T-cell (primary cell): ENCODE measurements at regions not wholly inside any gene's neighbourhood (a gene's known extent, or its start where the extent isn't known, plus 50 kb on each side); places are given as distances from the start of the nearest gene placed in this dataset.
A peak's percentile ranks its signal among the peaks of the same experiment; 100 is the strongest.
"Not testable (repeated sequence)": the region's sequence is repeated elsewhere in the genome, so short reads cannot be mapped to it uniquely, and the experiment has no call there.

Experiments
- ATAC-seq, 4 experiments: fragments of 200-7000 bp in 3 of 4; fragments of 150-1000 bp in 1 of 4; cut with Tn5 transposase; replicated peaks in 1 of 4; 1 replicate in 3 of 4; 2 replicates in 1 of 4; pipeline ENCODE4 v1.10.0; 2021; ENCODE audit warnings: moderate library complexity in 3 of 4, mild to moderate bottlenecking in 2 of 4, moderate number of reproducible peaks in 1 of 4
- CTCF ChIA-PET, 2 donors: fragments of 300-600 bp; sonication (Branson Sonifier 250); formaldehyde crosslinking; loops; one replicate each; lab custom pipeline; 2022; ENCODE audit warnings: antibody characterized with exemption in 2 of 2; lab: Charles Lee
- POLR2A ChIA-PET, 2 donors: fragments of 300-600 bp; sonication (Branson Sonifier 250); formaldehyde crosslinking; loops; one replicate each; lab custom pipeline; 2022; ENCODE audit warnings: antibody characterized with exemption in 2 of 2; lab: Charles Lee
- DNase-seq, 35 experiments: peaks; one replicate each; pipeline versions ENCODE4 v3.0.0 to v3.0.0-alpha.2; 2013 to 2023
- H3K27ac ChIP-seq: one replicate; pipeline ENCODE4 v1.5.1; 2013; ENCODE audit warnings: low read length
- H3K27me3 ChIP-seq, 2 experiments: replicated peaks in 1 of 2; 1 replicate in 1 of 2; 2 replicates in 1 of 2; pipeline versions ENCODE4 v1.6.1 to v1.7.0; 2013; ENCODE audit warnings: low read length in 1 of 2, mixed read lengths in 1 of 2; ENCODE audit not compliant: control insufficient read depth in 2 of 2, insufficient read depth in 2 of 2; ENCODE audit errors: extremely low read depth in 1 of 2
- H3K36me3 ChIP-seq, 2 donors: 1 replicate in 1 of 2; 2 replicates in 1 of 2; pipeline versions ENCODE4 v1.6.1 to v1.7.0; 2013; ENCODE audit warnings: low read length in 1 of 2; ENCODE audit not compliant: control insufficient read depth in 2 of 2, insufficient read depth in 1 of 2; ENCODE audit errors: extremely low read depth in 1 of 2
- H3K4me1 ChIP-seq, 2 experiments: 1 replicate in 1 of 2; 2 replicates in 1 of 2; pipeline versions ENCODE4 v1.6.1 to v1.7.0; 2013; ENCODE audit warnings: low read length in 2 of 2, mixed read lengths in 1 of 2; ENCODE audit not compliant: insufficient read depth in 2 of 2, control insufficient read depth in 1 of 2; ENCODE audit errors: extremely low read depth in 1 of 2
- H3K4me3 ChIP-seq, 2 donors: 1 replicate in 1 of 2; 2 replicates in 1 of 2; pipeline versions ENCODE4 v1.5.1 to v1.7.0; 2013; ENCODE audit warnings: mild to moderate bottlenecking in 2 of 2, low read length in 1 of 2, moderate library complexity in 1 of 2; ENCODE audit not compliant: control insufficient read depth in 1 of 2; ENCODE audit errors: extremely low read depth in 1 of 2
- H3K9me3 ChIP-seq: 2 replicates; pipeline ENCODE4 v1.7.0; 2013
- H3K27ac Mint-ChIP-seq, 2 donors: one replicate each; pipeline ENCODE4 v1.8.0; 2020 to 2021; ENCODE audit warnings: mild to moderate bottlenecking in 2 of 2, mixed read lengths in 2 of 2
- H3K27me3 Mint-ChIP-seq, 2 donors: one replicate each; pipeline ENCODE4 v1.8.0; 2021 to 2022; ENCODE audit warnings: mixed read lengths in 2 of 2
- H3K36me3 Mint-ChIP-seq: one replicate; pipeline ENCODE4 v1.8.0; 2021; ENCODE audit warnings: mixed read lengths
- H3K4me1 Mint-ChIP-seq, 3 donors: one replicate each; pipeline ENCODE4 v1.8.0; 2020 to 2022; ENCODE audit warnings: mixed read lengths in 3 of 3, mild to moderate bottlenecking in 1 of 3
- H3K4me3 Mint-ChIP-seq, 3 donors: one replicate each; pipeline ENCODE4 v1.8.0; 2020 to 2022; ENCODE audit warnings: mild to moderate bottlenecking in 3 of 3, mixed read lengths in 3 of 3, moderate library complexity in 3 of 3
- H3K9me3 Mint-ChIP-seq, 3 donors: one replicate each; pipeline ENCODE4 v1.8.0; 2020 to 2022; ENCODE audit warnings: mixed read lengths in 3 of 3
- WGBS: methylation state at CpG from one replicate; pipeline ENCODE4 v1.1.5; 2013; ENCODE audit warnings: missing lambda C conversion rate; ENCODE audit not compliant: insufficient coverage; 5-methylcytosine and 5-hydroxymethylcytosine counted together

- no peak for DNase-seq
- Histone ChIP-seq H3K4me3 (no peak overlapping the region), H3K36me3 (no peaks in the 10 kb centered on the region), H3K4me1 (peaks cover 5 to 12% of the 10 kb centered on the region in 2 experiments), H3K27me3 (peaks cover 0 to 3% of the 10 kb centered on the region in 2 experiments), H3K9me3 (no peaks in the 10 kb centered on the region), H3K27ac (peak overlapping the region; percentile 46)
- H3K27me3 Mint-ChIP-seq: no peaks in the 10 kb centered on the region
- H3K4me1 Mint-ChIP-seq: peaks cover 13 to 42% (median 35%) of the 10 kb centered on the region in 3 donors
- ChIA-PET POLR2A (interaction anchor here in 1 of 2 donors (0.6 kb wide), 2 partner anchors 26 to 557 kb away, joined by 3 to 7 read pairs; no protein-coding TSS in a partner anchor), CTCF (interaction anchor here in 1 of 2 donors (0.6 kb wide), 1 partner anchor 98 kb away, joined by 6 read pairs; no protein-coding TSS in a partner anchor)
- peak; percentile 5 to 23 (median 8) for ATAC-seq
- no peaks in the 10 kb centered on the region for H3K36me3 Mint-ChIP-seq
- H3K9me3 Mint-ChIP-seq: no peaks in the 10 kb centered on the region
- peak overlapping the region; percentile 71 to 80 for H3K27ac Mint-ChIP-seq
- 20% methylated on average over 1 of the region's 4 CpGs for WGBS
- H3K4me3 Mint-ChIP-seq: peak overlapping the region in 2 of 3 donors; percentile 14 to 34
Measured at GRCh38 chr1:172838680-172839313, 179.9 kb downstream of the FASLG start.

- DNase-seq, H3K9me3 ChIP-seq, H3K27ac Mint-ChIP-seq, H3K27ac ChIP-seq, H3K27me3 Mint-ChIP-seq, H3K36me3 ChIP-seq, H3K36me3 Mint-ChIP-seq, H3K4me3 ChIP-seq, H3K4me3 Mint-ChIP-seq, ATAC-seq, H3K27me3 ChIP-seq, H3K9me3 Mint-ChIP-seq, CTCF ChIA-PET: not testable (repeated sequence)
- peaks cover 17 to 45% (median 36%) of the 10 kb centered on the region in 3 donors for H3K4me1 Mint-ChIP-seq
- POLR2A ChIA-PET: interaction anchor here in 1 of 2 donors (0.6 kb wide), 1 partner anchor 556 kb away, joined by 7 read pairs; no protein-coding TSS in a partner anchor
- peaks cover 5 to 12% of the 10 kb centered on the region in 2 experiments for H3K4me1 ChIP-seq
- WGBS: 100% methylated on average over 1 of the region's 8 CpGs
Measured at GRCh38 chr1:172839639-172840038, 180.7 kb downstream of the FASLG start.

- POLR2A ChIA-PET: interaction anchor here (0.6 to 0.8 kb wide), 3 partner anchors 19 to 1539 kb away, joined by 3 to 9 read pairs (median 4); no protein-coding TSS in a partner anchor
- no CpG with 5 or more reads among the region's 2 CpGs for WGBS
Measured at GRCh38 chr1:172843444-172843843, 184.5 kb downstream of the FASLG start.

GRCh38 chr1:172845371-172845770 is 186.5 kb downstream of the FASLG start:
- ATAC-seq: peak; percentile 61 to 98 (median 71)
- ChIA-PET POLR2A (interaction anchor here (0.5 to 0.7 kb wide), 3 partner anchors 9 to 94 kb away, joined by 3 to 14 read pairs (median 6); no protein-coding TSS in a partner anchor), CTCF (interaction anchor here in 1 of 2 donors (0.7 kb wide), 1 partner anchor 361 kb away, joined by 7 read pairs; no protein-coding TSS in a partner anchor)
- Histone ChIP-seq H3K4me1 (peaks cover 7 to 11% of the 10 kb centered on the region in 2 experiments), H3K4me3 (no peak overlapping the region), H3K27me3 (peaks cover 0 to 3% of the 10 kb centered on the region in 2 experiments), H3K36me3 (no peaks in the 10 kb centered on the region), H3K9me3 (no peaks in the 10 kb centered on the region), H3K27ac (peak overlapping the region; percentile 21)
- H3K27ac Mint-ChIP-seq: peak overlapping the region; percentile 68 to 76
- no peaks in the 10 kb centered on the region for H3K36me3 Mint-ChIP-seq
- peaks cover 0 to 4% (median 0%) of the 10 kb centered on the region in 3 donors for H3K9me3 Mint-ChIP-seq
- peak in 33 of 35 experiments; percentile 9 to 65 (median 31) for DNase-seq
- H3K4me3 Mint-ChIP-seq: peak overlapping the region in 1 of 3 donors; percentile 35
- peaks cover 23 to 32% (median 29%) of the 10 kb centered on the region in 3 donors for H3K4me1 Mint-ChIP-seq
- no peaks in the 10 kb centered on the region for H3K27me3 Mint-ChIP-seq
- 0% methylated on average over 2 of the region's 2 CpGs for WGBS

More at GRCh38 chr1:172843444-172843843, 184.5 kb downstream of the FASLG start:
- Histone ChIP-seq H3K4me1 (peaks cover 12 to 17% of the 10 kb centered on the region in 2 experiments), H3K9me3 (no peaks in the 10 kb centered on the region), H3K4me3 (no peak overlapping the region), H3K27me3 (peaks cover 0 to 3% of the 10 kb centered on the region in 2 experiments), H3K27ac (no peak overlapping the region), H3K36me3 (no peaks in the 10 kb centered on the region)
- CTCF ChIA-PET: no interaction called here
- Mint-ChIP-seq H3K27ac (no peak overlapping the region), H3K9me3 (peaks cover 0 to 4% (median 0%) of the 10 kb centered on the region in 3 donors), H3K36me3 (no peaks in the 10 kb centered on the region), H3K4me1 (peaks cover 34 to 46% (median 35%) of the 10 kb centered on the region in 3 donors), H3K27me3 (no peaks in the 10 kb centered on the region), H3K4me3 (no peak overlapping the region)
- ATAC-seq (no peak), DNase-seq (no peak)

GRCh38 chr1:172845865-172846264 is 187.0 kb downstream of the FASLG start:
- ATAC-seq: no peak
- WGBS: no CpG with 5 or more reads among the region's 2 CpGs

GRCh38 chr1:172847814-172848213 is 188.9 kb downstream of the FASLG start:
- peaks cover 7 to 11% of the 10 kb centered on the region in 2 experiments for H3K4me1 ChIP-seq
- H3K27me3 ChIP-seq, H3K4me3 Mint-ChIP-seq, CTCF ChIA-PET, H3K9me3 ChIP-seq, H3K36me3 Mint-ChIP-seq, H3K27ac Mint-ChIP-seq, H3K9me3 Mint-ChIP-seq, H3K27me3 Mint-ChIP-seq, ATAC-seq, POLR2A ChIA-PET, DNase-seq, H3K27ac ChIP-seq, H3K36me3 ChIP-seq, H3K4me3 ChIP-seq: not testable (repeated sequence)
- peaks cover 23 to 29% (median 28%) of the 10 kb centered on the region in 3 donors for H3K4me1 Mint-ChIP-seq

More at GRCh38 chr1:172845865-172846264, 187.0 kb downstream of the FASLG start:
- Mint-ChIP-seq H3K4me3 (peak overlapping the region in 1 of 3 donors; percentile 35), H3K27ac (peak overlapping the region; percentile 68 to 76), H3K27me3 (no peaks in the 10 kb centered on the region), H3K4me1 (peaks cover 23 to 32% (median 29%) of the 10 kb centered on the region in 3 donors), H3K36me3 (no peaks in the 10 kb centered on the region), H3K9me3 (peaks cover 0 to 4% (median 0%) of the 10 kb centered on the region in 3 donors)
- no peak for DNase-seq
- no peaks in the 10 kb centered on the region for H3K36me3 ChIP-seq
- H3K9me3 ChIP-seq: no peaks in the 10 kb centered on the region
- CTCF ChIA-PET: interaction anchor here in 1 of 2 donors (0.7 kb wide), 1 partner anchor 361 kb away, joined by 7 read pairs; no protein-coding TSS in a partner anchor
- H3K4me1 ChIP-seq: peaks cover 7 to 11% of the 10 kb centered on the region in 2 experiments
- H3K4me3 ChIP-seq: no peak overlapping the region
- H3K27ac ChIP-seq: no peak overlapping the region
- POLR2A ChIA-PET: interaction anchor here (0.5 to 0.7 kb wide), 2 partner anchors 8 to 50 kb away, joined by 6 to 14 read pairs; no protein-coding TSS in a partner anchor
- H3K27me3 ChIP-seq: peaks cover 0 to 3% of the 10 kb centered on the region in 2 experiments
